ENCODE measurements at regions not wholly inside any gene's neighbourhood (a gene's known extent, or its start where the extent isn't known, plus 50 kb on each side); places are given as distances from the start of the nearest gene placed in this dataset.

GRCh38 chrX:97938706-97939105 is 1055.0 kb downstream of the RPA4 start:
- H3K4me1 Mint-ChIP-seq (ENCODE audit: unreplicated experiment): no peaks in the 10 kb centered on the region
- peaks cover 6% of the 10 kb centered on the region for H3K9me3 Mint-ChIP-seq
- TF ChIP-seq CTCF (conservative IDR thresholded peaks at IDR 0.05): no peak
- no peaks in the 10 kb centered on the region for H3K36me3 Mint-ChIP-seq
- no peak overlapping the region for H3K4me3 Mint-ChIP-seq
- H3K27ac Mint-ChIP-seq: no peak overlapping the region
- DNase-seq (ENCODE audit: extremely low spot score, unreplicated experiment): no peak
- H3K27me3 Mint-ChIP-seq: no peaks in the 10 kb centered on the region

- no peak for DNase-seq (ENCODE audit: extremely low spot score, unreplicated experiment)
- Mint-ChIP-seq H3K27me3 (no peaks in the 10 kb centered on the region), H3K27ac (no peak overlapping the region), H3K4me1 (ENCODE audit: unreplicated experiment) (peaks cover 13% of the 10 kb centered on the region), H3K36me3 (no peaks in the 10 kb centered on the region), H3K9me3 (peaks cover 9% of the 10 kb centered on the region), H3K4me3 (no peak overlapping the region)
- TF ChIP-seq CTCF (conservative IDR thresholded peaks at IDR 0.05): no peak
These were observed 1084.9 kb downstream of the RPA4 start for GRCh38 chrX:97968376-97969163.

- no peak for TF ChIP-seq CTCF (conservative IDR thresholded peaks at IDR 0.05)
- Mint-ChIP-seq H3K27me3 (no peaks in the 10 kb centered on the region), H3K4me1 (ENCODE audit: unreplicated experiment) (peaks cover 9% of the 10 kb centered on the region), H3K36me3 (no peaks in the 10 kb centered on the region), H3K27ac (peak overlapping the region; percentile 46), H3K4me3 (peak overlapping the region; percentile 13), H3K9me3 (no peaks in the 10 kb centered on the region)
- no peak for DNase-seq (ENCODE audit: extremely low spot score, unreplicated experiment)
These were observed 1100.9 kb downstream of the RPA4 start for GRCh38 chrX:97984641-97985040.

GRCh38 chrX:97985096-97985495 is 1101.4 kb downstream of the RPA4 start:
- no peaks in the 10 kb centered on the region for H3K27me3 Mint-ChIP-seq
- H3K36me3 Mint-ChIP-seq: no peaks in the 10 kb centered on the region
- peak overlapping the region; percentile 13 for H3K4me3 Mint-ChIP-seq

GRCh38 chrX:97987979-97988378 is 1104.3 kb downstream of the RPA4 start:
- no peak for DNase-seq (ENCODE audit: extremely low spot score, unreplicated experiment)
- Mint-ChIP-seq H3K27ac (no peak overlapping the region), H3K27me3 (no peaks in the 10 kb centered on the region), H3K4me1 (ENCODE audit: unreplicated experiment) (peaks cover 9% of the 10 kb centered on the region), H3K4me3 (no peak overlapping the region), H3K9me3 (no peaks in the 10 kb centered on the region), H3K36me3 (no peaks in the 10 kb centered on the region)
- TF ChIP-seq CTCF (conservative IDR thresholded peaks at IDR 0.05): no peak

More at GRCh38 chrX:97985096-97985495, 1101.4 kb downstream of the RPA4 start:
- no peak for DNase-seq (ENCODE audit: extremely low spot score, unreplicated experiment)
- Mint-ChIP-seq H3K27ac (peak overlapping the region; percentile 46), H3K4me1 (ENCODE audit: unreplicated experiment) (peaks cover 9% of the 10 kb centered on the region), H3K9me3 (no peaks in the 10 kb centered on the region)
- TF ChIP-seq CTCF (conservative IDR thresholded peaks at IDR 0.05): no peak

Measured in type B pancreatic cell (in vitro differentiated cells).